Liver (tissue), 8 donors: ENCODE measurements at regions not wholly inside any gene's neighbourhood (a gene's known extent, or its start where the extent isn't known, plus 50 kb on each side); places are given as distances from the start of the nearest gene placed in this dataset.
"Not testable (repeated sequence)": the region's sequence is repeated elsewhere in the genome, so short reads cannot be mapped to it uniquely, and the experiment has no call there.

Experiments used
- DNase-seq: peaks from one replicate; pipeline ENCODE4 v3.0.0-alpha.2; 2017; ENCODE audit warnings: low spot score
- H3K27ac ChIP-seq, 2 donors: one replicate each; pipeline ENCODE4 v1.7.0; 2013; ENCODE audit warnings: inconsistent platforms in 2 of 2, low read length in 2 of 2, control low read depth in 1 of 2, low read depth in 1 of 2, mild to moderate bottlenecking in 1 of 2
- H3K27me3 ChIP-seq, 4 donors: one replicate each; pipeline versions ENCODE4 v1.6.1 to v1.7.0; 2013; ENCODE audit warnings: low read length in 3 of 4, inconsistent platforms in 1 of 4, mild to moderate bottlenecking in 1 of 4, moderate library complexity in 1 of 4; ENCODE audit not compliant: control insufficient read depth in 4 of 4, insufficient read depth in 4 of 4
- H3K36me3 ChIP-seq, 4 donors: one replicate each; pipeline versions ENCODE4 v1.6.1 to v1.7.0; 2013; ENCODE audit warnings: low read length in 3 of 4, mild to moderate bottlenecking in 3 of 4, low read depth in 1 of 4, moderate library complexity in 1 of 4; ENCODE audit not compliant: control insufficient read depth in 4 of 4, insufficient read depth in 3 of 4
- H3K4me1 ChIP-seq, 4 donors: one replicate each; pipeline versions ENCODE4 v1.6.1 to v1.7.0; 2013; ENCODE audit warnings: low read length in 3 of 4, mild to moderate bottlenecking in 3 of 4, moderate library complexity in 1 of 4; ENCODE audit not compliant: control insufficient read depth in 4 of 4, insufficient read depth in 4 of 4
- H3K4me3 ChIP-seq, 3 donors: one replicate each; pipeline versions ENCODE4 v1.6.1 to v1.7.0; 2013; ENCODE audit warnings: low read length in 3 of 3, control low read depth in 1 of 3, low read depth in 1 of 3, mild to moderate bottlenecking in 1 of 3
- H3K9ac ChIP-seq, 2 donors: one replicate each; pipeline ENCODE4 v1.7.0; 2013; ENCODE audit warnings: low read length in 2 of 2, mild to moderate bottlenecking in 2 of 2, moderate library complexity in 2 of 2, control low read depth in 1 of 2, low read depth in 1 of 2
- H3K9me3 ChIP-seq, 4 donors: one replicate each; pipeline versions ENCODE4 v1.6.1 to v1.7.0; 2013; ENCODE audit warnings: low read length in 3 of 4; ENCODE audit not compliant: control insufficient read depth in 4 of 4
- EGR1 ChIP-seq, 2 donors: IDR thresholded peaks; 2 replicates each; pipeline ENCODE4 v1.6.1; 2016 to 2018; ENCODE audit warnings: antibody characterized with exemption in 2 of 2, low read depth in 2 of 2
- FOXA1 ChIP-seq: IDR thresholded peaks from 2 replicates; pipeline ENCODE4 v1.6.1; 2016; ENCODE audit warnings: antibody characterized with exemption
- FOXA2 ChIP-seq: IDR thresholded peaks from 2 replicates; pipeline ENCODE4 v1.6.1; 2016; ENCODE audit warnings: antibody characterized with exemption
- GABPA ChIP-seq, 2 donors: IDR thresholded peaks in 1 of 2; conservative IDR thresholded peaks in 1 of 2; 2 replicates each; pipeline ENCODE4 v1.6.1; 2016; ENCODE audit warnings: antibody characterized with exemption in 2 of 2, mild to moderate bottlenecking in 1 of 2, moderate library complexity in 1 of 2
- HNF4A ChIP-seq, 2 donors: conservative IDR thresholded peaks; 2 replicates each; pipeline ENCODE4 v1.6.1; 2016; ENCODE audit warnings: antibody characterized with exemption in 2 of 2, mild to moderate bottlenecking in 2 of 2
- HNF4G ChIP-seq: IDR thresholded peaks from 2 replicates; pipeline ENCODE4 v1.6.1; 2016; ENCODE audit warnings: antibody characterized with exemption
- JUND ChIP-seq, 2 donors: IDR thresholded peaks; 2 replicates each; pipeline ENCODE4 v1.6.1; 2016; ENCODE audit warnings: antibody characterized with exemption in 2 of 2
- MAX ChIP-seq: IDR thresholded peaks from 2 replicates; pipeline ENCODE4 v1.6.1; 2016; ENCODE audit warnings: antibody characterized with exemption
- NR2F2 ChIP-seq: IDR thresholded peaks from 2 replicates; pipeline ENCODE4 v1.6.1; 2016; ENCODE audit warnings: antibody characterized with exemption
- RAD21 ChIP-seq, 2 donors: IDR thresholded peaks; 2 replicates each; pipeline ENCODE4 v1.6.1; 2016; ENCODE audit warnings: antibody characterized with exemption in 2 of 2, mild to moderate bottlenecking in 2 of 2
- RXRA ChIP-seq, 2 donors: IDR thresholded peaks; 2 replicates each; pipeline ENCODE4 v1.6.1; 2017 to 2018; ENCODE audit warnings: antibody characterized with exemption in 2 of 2, mild to moderate bottlenecking in 1 of 2
- SP1 ChIP-seq: IDR thresholded peaks from 2 replicates; pipeline ENCODE4 v1.6.1; 2018; ENCODE audit warnings: antibody characterized with exemption, mild to moderate bottlenecking
- TAF1 ChIP-seq: conservative IDR thresholded peaks from 2 replicates; pipeline ENCODE4 v1.6.1; 2016; ENCODE audit warnings: antibody characterized with exemption, mild to moderate bottlenecking
- YY1 ChIP-seq: IDR thresholded peaks from 2 replicates; pipeline ENCODE4 v1.6.1; 2016; ENCODE audit warnings: antibody characterized with exemption, mild to moderate bottlenecking
- WGBS: extraction: QIAGEN DNeasy Blood & Tissue Kit; methylation state at CpG from one replicate; pipeline ENCODE4 v1.1.7; 2013; 5-methylcytosine and 5-hydroxymethylcytosine counted together
- TF ChIP-seq, protein P1 (sequence below): IDR thresholded peaks from 2 replicates; pipeline ENCODE4 v1.6.1; 2016; ENCODE audit warnings: antibody characterized with exemption
- TF ChIP-seq, protein P2 (sequence below): fragments of 150-350 bp; IDR thresholded peaks from 2 replicates; pipeline ENCODE4 v1.5.1; 2017; ENCODE audit warnings: improper control_type of control experiment, low read depth, low read length; ENCODE audit not compliant: missing input control
- donor health status: healthy.
- donor health status: healthy.
- donor health status: healthy.
- donor health status: healthy.
- donor health status: healthy.

DNA sequence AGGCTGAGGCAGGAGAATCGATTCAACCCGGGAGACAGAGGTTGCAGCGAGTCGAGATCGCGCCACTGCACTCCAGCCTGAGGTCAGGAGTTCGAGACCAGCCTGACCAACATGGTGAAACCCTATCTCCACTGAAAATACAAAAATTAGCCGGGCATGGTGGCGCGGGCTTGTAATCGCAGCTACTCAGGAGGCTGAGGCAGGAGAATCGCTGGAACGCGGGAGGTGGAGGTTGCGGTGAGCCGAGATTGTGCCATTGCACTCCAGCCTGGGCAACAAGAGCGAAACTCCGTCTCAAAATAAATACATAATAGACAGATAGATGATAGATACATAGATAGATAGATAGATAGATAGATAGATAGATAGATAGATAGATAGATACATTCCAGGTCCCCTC lies 233.3 kb downstream of the CRLF2 start:
- not testable (repeated sequence) for DNase-seq, H3K4me1 ChIP-seq, H3K36me3 ChIP-seq, H3K4me3 ChIP-seq, H3K9ac ChIP-seq, H3K27me3 ChIP-seq, H3K27ac ChIP-seq
- WGBS = 92% methylated on average over 18 of the region's 18 CpGs
- H3K9me3 ChIP-seq = peaks cover 7 to 13% (median 9%) of the 10 kb centered on the region in 4 donors

- DNase-seq = no peak
- Histone ChIP-seq H3K4me3 (no peak overlapping the region), H3K27me3 (no peaks in the 10 kb centered on the region), H3K36me3 (no peaks in the 10 kb centered on the region), H3K27ac (no peak overlapping the region), H3K4me1 (no peaks in the 10 kb centered on the region), H3K9ac (no peak overlapping the region), H3K9me3 (peaks cover 3 to 12% (median 4%) of the 10 kb centered on the region in 4 donors)
- TF ChIP-seq FOXA2 (no peak), TAF1 (no peak), NR2F2 (no peak), MAX (no peak), FOXA1 (no peak), HNF4A (conservative IDR thresholded peaks at IDR 0.05) (no peak), YY1 (no peak), SP1 (no peak), GABPA (IDR thresholded peaks at IDR 0.05 in 1 of 2, conservative IDR thresholded peaks at IDR 0.05 in 1 of 2) (no peak), EGR1 (IDR thresholded peaks at IDR 0.05; ENCODE audit: low read depth in 2 of 2) (no peak), RAD21 (IDR thresholded peaks at IDR 0.05) (no peak), RXRA (IDR thresholded peaks at IDR 0.05) (no peak), HNF4G (no peak)
- TF ChIP-seq, protein P1, sequence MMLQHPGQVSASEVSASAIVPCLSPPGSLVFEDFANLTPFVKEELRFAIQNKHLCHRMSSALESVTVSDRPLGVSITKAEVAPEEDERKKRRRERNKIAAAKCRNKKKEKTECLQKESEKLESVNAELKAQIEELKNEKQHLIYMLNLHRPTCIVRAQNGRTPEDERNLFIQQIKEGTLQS = no peak
- 76% methylated on average over 23 of the region's 23 CpGs for WGBS
These were observed 239.3 kb downstream of the CRLF2 start for GRCh38 chrX:973010-973632.

GRCh38 chrX:968148-968965 lies 244.1 kb downstream of the CRLF2 start:
- Histone ChIP-seq H3K4me1 (no peaks in the 10 kb centered on the region), H3K9ac (no peak overlapping the region), H3K27ac (no peak overlapping the region), H3K4me3 (no peak overlapping the region), H3K27me3 (no peaks in the 10 kb centered on the region), H3K36me3 (no peaks in the 10 kb centered on the region), H3K9me3 (peaks cover 0 to 6% (median under 1%) of the 10 kb centered on the region in 4 donors)
- WGBS = 71% methylated on average over 13 of the region's 13 CpGs
- TF ChIP-seq NR2F2 = no peak
- TF ChIP-seq FOXA1 = no peak
- TF ChIP-seq HNF4A (conservative IDR thresholded peaks at IDR 0.05) = no peak
- TF ChIP-seq JUND (IDR thresholded peaks at IDR 0.05) = no peak
- TF ChIP-seq EGR1 (IDR thresholded peaks at IDR 0.05; ENCODE audit: low read depth in 2 of 2) = no peak
- no peak for TF ChIP-seq TAF1
- TF ChIP-seq, protein P2, sequence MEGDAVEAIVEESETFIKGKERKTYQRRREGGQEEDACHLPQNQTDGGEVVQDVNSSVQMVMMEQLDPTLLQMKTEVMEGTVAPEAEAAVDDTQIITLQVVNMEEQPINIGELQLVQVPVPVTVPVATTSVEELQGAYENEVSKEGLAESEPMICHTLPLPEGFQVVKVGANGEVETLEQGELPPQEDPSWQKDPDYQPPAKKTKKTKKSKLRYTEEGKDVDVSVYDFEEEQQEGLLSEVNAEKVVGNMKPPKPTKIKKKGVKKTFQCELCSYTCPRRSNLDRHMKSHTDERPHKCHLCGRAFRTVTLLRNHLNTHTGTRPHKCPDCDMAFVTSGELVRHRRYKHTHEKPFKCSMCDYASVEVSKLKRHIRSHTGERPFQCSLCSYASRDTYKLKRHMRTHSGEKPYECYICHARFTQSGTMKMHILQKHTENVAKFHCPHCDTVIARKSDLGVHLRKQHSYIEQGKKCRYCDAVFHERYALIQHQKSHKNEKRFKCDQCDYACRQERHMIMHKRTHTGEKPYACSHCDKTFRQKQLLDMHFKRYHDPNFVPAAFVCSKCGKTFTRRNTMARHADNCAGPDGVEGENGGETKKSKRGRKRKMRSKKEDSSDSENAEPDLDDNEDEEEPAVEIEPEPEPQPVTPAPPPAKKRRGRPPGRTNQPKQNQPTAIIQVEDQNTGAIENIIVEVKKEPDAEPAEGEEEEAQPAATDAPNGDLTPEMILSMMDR = no peak
- TF ChIP-seq GABPA (IDR thresholded peaks at IDR 0.05 in 1 of 2, conservative IDR thresholded peaks at IDR 0.05 in 1 of 2) = no peak
- no peak for DNase-seq
